ENCODE measurements at regions not wholly inside any gene's neighbourhood (a gene's known extent, or its start where the extent isn't known, plus 50 kb on each side); places are given as distances from the start of the nearest gene placed in this dataset.

- H3K9me3 Mint-ChIP-seq: no peaks in the 10 kb centered on the region
These were observed 157.4 kb upstream of the NPHP3 start for GRCh38 chr3:132879656-132880055.

GRCh38 chr3:132874701-132875100 is 152.5 kb upstream of the NPHP3 start:
- H3K36me3 Mint-ChIP-seq (ENCODE audit: insufficient read depth in 2 of 2): no peaks in the 10 kb centered on the region
- H3K27ac Mint-ChIP-seq: no peak overlapping the region
- DNase-seq (no peak), ATAC-seq (replicated peaks in 1 of 2) (no peak)
- no peak overlapping the region for H3K4me3 Mint-ChIP-seq
- no peaks in the 10 kb centered on the region for H3K27me3 Mint-ChIP-seq (ENCODE audit: low read depth)
- no peaks in the 10 kb centered on the region for H3K4me1 Mint-ChIP-seq (ENCODE audit: low read depth)
- H3K9me3 Mint-ChIP-seq: no peaks in the 10 kb centered on the region

More at GRCh38 chr3:132879656-132880055, 157.4 kb upstream of the NPHP3 start:
- Mint-ChIP-seq H3K36me3 (ENCODE audit: insufficient read depth in 2 of 2) (no peaks in the 10 kb centered on the region), H3K27me3 (ENCODE audit: low read depth) (peaks cover 5% of the 10 kb centered on the region), H3K4me1 (ENCODE audit: low read depth) (no peaks in the 10 kb centered on the region), H3K4me3 (no peak overlapping the region), H3K27ac (no peak overlapping the region)
- ATAC-seq (replicated peaks in 1 of 2) (no peak), DNase-seq (no peak)

- H3K27me3 Mint-ChIP-seq (ENCODE audit: low read depth): no peaks in the 10 kb centered on the region
- no peaks in the 10 kb centered on the region for H3K9me3 Mint-ChIP-seq
- no peak overlapping the region for H3K27ac Mint-ChIP-seq
- H3K36me3 Mint-ChIP-seq (ENCODE audit: insufficient read depth in 2 of 2): no peaks in the 10 kb centered on the region
- no peak overlapping the region for H3K4me3 Mint-ChIP-seq
- DNase-seq (no peak), ATAC-seq (replicated peaks in 1 of 2) (no peak)
- no peaks in the 10 kb centered on the region for H3K4me1 Mint-ChIP-seq (ENCODE audit: low read depth)
These were observed 150.5 kb upstream of the NPHP3 start for GRCh38 chr3:132872711-132873110.

GRCh38 chr3:132871956-132872355 is 149.7 kb upstream of the NPHP3 start:
- H3K36me3 Mint-ChIP-seq (ENCODE audit: insufficient read depth in 2 of 2): no peaks in the 10 kb centered on the region
- ATAC-seq (replicated peaks in 1 of 2): no peak
- H3K4me1 Mint-ChIP-seq (ENCODE audit: low read depth): no peaks in the 10 kb centered on the region
- H3K27ac Mint-ChIP-seq: no peak overlapping the region
- no peak overlapping the region for H3K4me3 Mint-ChIP-seq
- DNase-seq: no peak
- H3K9me3 Mint-ChIP-seq: no peaks in the 10 kb centered on the region
- no peaks in the 10 kb centered on the region for H3K27me3 Mint-ChIP-seq (ENCODE audit: low read depth)

- Mint-ChIP-seq H3K27ac (no peak overlapping the region), H3K36me3 (ENCODE audit: insufficient read depth in 2 of 2) (no peaks in the 10 kb centered on the region), H3K9me3 (no peaks in the 10 kb centered on the region), H3K4me3 (no peak overlapping the region), H3K4me1 (ENCODE audit: low read depth) (no peaks in the 10 kb centered on the region), H3K27me3 (ENCODE audit: low read depth) (no peaks in the 10 kb centered on the region)
- ATAC-seq (replicated peaks in 1 of 2) (no peak), DNase-seq (no peak)
These were observed 148.3 kb upstream of the NPHP3 start for GRCh38 chr3:132870541-132870940.

- Mint-ChIP-seq H3K4me3 (no peak overlapping the region), H3K27ac (no peak overlapping the region), H3K36me3 (ENCODE audit: insufficient read depth in 2 of 2) (no peaks in the 10 kb centered on the region), H3K27me3 (ENCODE audit: low read depth) (no peaks in the 10 kb centered on the region), H3K9me3 (no peaks in the 10 kb centered on the region), H3K4me1 (ENCODE audit: low read depth) (no peaks in the 10 kb centered on the region)
- DNase-seq (no peak), ATAC-seq (replicated peaks in 1 of 2) (no peak)
These were observed 145.7 kb upstream of the NPHP3 start for GRCh38 chr3:132867956-132868355.

GRCh38 chr3:132867526-132867925 is 145.3 kb upstream of the NPHP3 start:
- Mint-ChIP-seq H3K4me1 (ENCODE audit: low read depth) (no peaks in the 10 kb centered on the region), H3K27me3 (ENCODE audit: low read depth) (no peaks in the 10 kb centered on the region), H3K4me3 (no peak overlapping the region), H3K9me3 (no peaks in the 10 kb centered on the region), H3K36me3 (ENCODE audit: insufficient read depth in 2 of 2) (no peaks in the 10 kb centered on the region), H3K27ac (no peak overlapping the region)
- ATAC-seq (replicated peaks in 1 of 2) (no peak), DNase-seq (no peak)

GRCh38 chr3:132857317-132857716 is 135.1 kb upstream of the NPHP3 start:
- ATAC-seq (replicated peaks in 1 of 2) (no peak), DNase-seq (no peak)
- no peaks in the 10 kb centered on the region for H3K36me3 Mint-ChIP-seq (ENCODE audit: insufficient read depth in 2 of 2)
- no peak overlapping the region for H3K27ac Mint-ChIP-seq
- no peaks in the 10 kb centered on the region for H3K4me1 Mint-ChIP-seq (ENCODE audit: low read depth)
- no peak overlapping the region for H3K4me3 Mint-ChIP-seq
- peaks cover 0 to 2% of the 10 kb centered on the region in 2 donors for H3K9me3 Mint-ChIP-seq
- H3K27me3 Mint-ChIP-seq (ENCODE audit: low read depth): no peaks in the 10 kb centered on the region

GRCh38 chr3:132854856-132855535 is 132.8 kb upstream of the NPHP3 start:
- Mint-ChIP-seq H3K4me1 (ENCODE audit: low read depth) (no peaks in the 10 kb centered on the region), H3K27ac (no peak overlapping the region), H3K9me3 (peaks cover 0 to 2% of the 10 kb centered on the region in 2 donors), H3K36me3 (ENCODE audit: insufficient read depth in 2 of 2) (no peaks in the 10 kb centered on the region), H3K4me3 (no peak overlapping the region), H3K27me3 (ENCODE audit: low read depth) (no peaks in the 10 kb centered on the region)
- ATAC-seq (replicated peaks in 1 of 2): no peak
- DNase-seq: no peak

- Mint-ChIP-seq H3K9me3 (peaks cover 0 to 2% of the 10 kb centered on the region in 2 donors), H3K4me3 (no peak overlapping the region), H3K36me3 (ENCODE audit: insufficient read depth in 2 of 2) (no peaks in the 10 kb centered on the region), H3K27ac (no peak overlapping the region), H3K27me3 (ENCODE audit: low read depth) (peaks cover 6% of the 10 kb centered on the region), H3K4me1 (ENCODE audit: low read depth) (no peaks in the 10 kb centered on the region)
- no peak for ATAC-seq (replicated peaks in 1 of 2)
- no peak for DNase-seq
These were observed 125.8 kb upstream of the NPHP3 start for GRCh38 chr3:132847849-132848625.

GRCh38 chr3:132843851-132844553 is 121.8 kb upstream of the NPHP3 start:
- ATAC-seq (replicated peaks in 1 of 2) (no peak), DNase-seq (no peak)
- H3K27me3 Mint-ChIP-seq (ENCODE audit: low read depth): peaks cover 6% of the 10 kb centered on the region
- no peaks in the 10 kb centered on the region for H3K9me3 Mint-ChIP-seq
- H3K4me1 Mint-ChIP-seq (ENCODE audit: low read depth): no peaks in the 10 kb centered on the region
- no peak overlapping the region for H3K27ac Mint-ChIP-seq
- no peaks in the 10 kb centered on the region for H3K36me3 Mint-ChIP-seq (ENCODE audit: insufficient read depth in 2 of 2)
- H3K4me3 Mint-ChIP-seq: no peak overlapping the region

- H3K27ac Mint-ChIP-seq: no peak overlapping the region
- H3K36me3 Mint-ChIP-seq (ENCODE audit: insufficient read depth in 2 of 2): no peaks in the 10 kb centered on the region
- DNase-seq (no peak), ATAC-seq (replicated peaks in 1 of 2) (no peak)
- H3K9me3 Mint-ChIP-seq: no peaks in the 10 kb centered on the region
- no peaks in the 10 kb centered on the region for H3K4me1 Mint-ChIP-seq (ENCODE audit: low read depth)
- no peak overlapping the region for H3K4me3 Mint-ChIP-seq
- H3K27me3 Mint-ChIP-seq (ENCODE audit: low read depth): peaks cover 6% of the 10 kb centered on the region
These were observed 121.1 kb upstream of the NPHP3 start for GRCh38 chr3:132843349-132843748.

GRCh38 chr3:132841621-132842020 is 119.4 kb upstream of the NPHP3 start:
- Mint-ChIP-seq H3K4me3 (no peak overlapping the region), H3K36me3 (ENCODE audit: insufficient read depth in 2 of 2) (no peaks in the 10 kb centered on the region), H3K27me3 (ENCODE audit: low read depth) (peaks cover 6% of the 10 kb centered on the region), H3K27ac (no peak overlapping the region), H3K4me1 (ENCODE audit: low read depth) (no peaks in the 10 kb centered on the region), H3K9me3 (no peaks in the 10 kb centered on the region)
- no peak for ATAC-seq (replicated peaks in 1 of 2)
- no peak for DNase-seq

Data from activated T-cell treated with anti-CD3 and anti-CD28 coated beads, Interleukin-2, amount 50 U/mL, for 72 hours (primary cell).